Thyroid gland (tissue), 4 donors: ENCODE measurements at regions not wholly inside any gene's neighbourhood (a gene's known extent, or its start where the extent isn't known, plus 50 kb on each side); places are given as distances from the start of the nearest gene placed in this dataset.

Experiments
- CTCF ChIP-seq, 6 experiments: fragments of 200-600 bp in 3 of 6; fragments of 450-650 bp in 3 of 6; sonication (generic) in 3 of 6; IDR thresholded peaks; one replicate each; pipeline ENCODE4 v1.5.1; 2016 to 2019; ENCODE audit warnings: antibody characterized with exemption in 6 of 6, mild to moderate bottlenecking in 2 of 6, inconsistent platforms in 1 of 6, moderate library complexity in 1 of 6
- POLR2A ChIP-seq, 2 donors: fragments of 450-650 bp; IDR thresholded peaks; one replicate each; pipeline ENCODE4 v1.6.1; 2017; ENCODE audit warnings: antibody characterized with exemption in 2 of 2, mild to moderate bottlenecking in 2 of 2, moderate library complexity in 1 of 2

DNA sequence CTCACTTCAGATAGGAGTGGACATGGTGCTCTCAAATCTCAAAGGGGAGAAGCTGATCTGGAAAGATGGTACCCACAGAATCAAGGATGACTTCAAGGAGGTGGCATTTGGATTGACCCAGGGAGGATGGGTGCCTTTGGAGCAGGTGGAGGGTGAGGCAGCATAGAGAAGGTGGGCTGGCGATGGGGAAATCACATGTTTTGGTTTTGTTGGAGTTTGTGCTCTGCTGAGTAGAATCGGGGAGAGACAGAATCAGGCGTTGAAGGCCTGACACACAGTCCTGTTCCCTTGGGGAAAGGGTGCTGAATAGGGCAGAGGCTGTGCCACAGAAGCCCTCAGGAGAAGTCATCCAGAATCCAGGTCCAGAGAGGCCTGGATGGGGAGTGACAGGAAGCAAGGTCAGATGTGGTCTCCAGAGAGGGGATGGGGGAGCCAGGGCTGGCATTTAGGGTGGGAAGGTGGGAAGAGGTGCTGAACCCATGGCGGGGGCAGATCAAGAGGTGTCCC lies 291.1 kb downstream of the GLRX3 start:
- TF ChIP-seq CTCF (IDR thresholded peaks at IDR 0.05) = no peak
- no peak for TF ChIP-seq POLR2A (IDR thresholded peaks at IDR 0.05)
